ENCODE measurements at regions not wholly inside any gene's neighbourhood (a gene's known extent, or its start where the extent isn't known, plus 50 kb on each side); places are given as distances from the start of the nearest gene placed in this dataset.

GRCh38 chr3:29168081-29168480, 112.8 kb upstream of the RBMS3 start:
- ChIA-PET CTCF (interaction anchor here (0.9 kb wide), 1 partner anchor 22 kb away, joined by 3 read pairs; no protein-coding TSS in a partner anchor), POLR2A (no interaction called here)
- DNase-seq (ENCODE audit: low read depth) = no peak
- Histone ChIP-seq H3K4me3 (ENCODE audit: low read depth, low read length) (no peak overlapping the region), H3K36me3 (ENCODE audit: control insufficient read depth, insufficient read depth, low read length) (no peaks in the 10 kb centered on the region), H3K27me3 (ENCODE audit: control insufficient read depth, insufficient read depth, low read length) (no peaks in the 10 kb centered on the region)
- no peak for TF ChIP-seq CTCF (IDR thresholded peaks at IDR 0.05; ENCODE audit: insufficient read depth, low read depth, low read length)

GRCh38 chr3:29168696-29169095, 112.2 kb upstream of the RBMS3 start:
- no peaks in the 10 kb centered on the region for H3K27me3 ChIP-seq (ENCODE audit: control insufficient read depth, insufficient read depth, low read length)
- H3K4me3 ChIP-seq (ENCODE audit: low read depth, low read length) = no peak overlapping the region
- ChIA-PET POLR2A (no interaction called here), CTCF (interaction anchor here (0.9 kb wide), 1 partner anchor 23 kb away, joined by 3 read pairs; no protein-coding TSS in a partner anchor)
- TF ChIP-seq CTCF (IDR thresholded peaks at IDR 0.05; ENCODE audit: insufficient read depth, low read depth, low read length) = no peak
- DNase-seq (ENCODE audit: low read depth) = no peak
- no peaks in the 10 kb centered on the region for H3K36me3 ChIP-seq (ENCODE audit: control insufficient read depth, insufficient read depth, low read length)

- no peak for TF ChIP-seq CTCF (IDR thresholded peaks at IDR 0.05; ENCODE audit: insufficient read depth, low read depth, low read length)
- no peak for DNase-seq (ENCODE audit: low read depth)
- POLR2A ChIA-PET = no interaction called here
- no peak overlapping the region for H3K4me3 ChIP-seq (ENCODE audit: low read depth, low read length)
- H3K27me3 ChIP-seq (ENCODE audit: control insufficient read depth, insufficient read depth, low read length) = no peaks in the 10 kb centered on the region
- no peaks in the 10 kb centered on the region for H3K36me3 ChIP-seq (ENCODE audit: control insufficient read depth, insufficient read depth, low read length)
- CTCF ChIA-PET = interaction anchor here (0.7 kb wide), 1 partner anchor 223 kb away, joined by 3 read pairs; no protein-coding TSS in a partner anchor
These were observed 111.4 kb upstream of the RBMS3 start for GRCh38 chr3:29169451-29169850.

- Histone ChIP-seq H3K36me3 (ENCODE audit: control insufficient read depth, insufficient read depth, low read length) (no peaks in the 10 kb centered on the region), H3K27me3 (ENCODE audit: control insufficient read depth, insufficient read depth, low read length) (no peaks in the 10 kb centered on the region), H3K4me3 (ENCODE audit: low read depth, low read length) (no peak overlapping the region)
- CTCF ChIA-PET = interaction anchor here (0.9 to 1.5 kb wide), 2 partner anchors 27 to 188 kb away, joined by 3 to 4 read pairs; no protein-coding TSS in a partner anchor
- no peak for TF ChIP-seq CTCF (IDR thresholded peaks at IDR 0.05; ENCODE audit: insufficient read depth, low read depth, low read length)
- POLR2A ChIA-PET = interaction anchor here (0.6 kb wide), 1 partner anchor 928 kb away, joined by 5 read pairs; no protein-coding TSS in a partner anchor
- no peak for DNase-seq (ENCODE audit: low read depth)
These were observed 109.6 kb upstream of the RBMS3 start for GRCh38 chr3:29171043-29171990.

- DNase-seq (ENCODE audit: low read depth) = no peak
- CTCF ChIA-PET = interaction anchor here (0.6 kb wide), 1 partner anchor 443 kb away, joined by 3 read pairs; no protein-coding TSS in a partner anchor
- H3K27me3 ChIP-seq (ENCODE audit: control insufficient read depth, insufficient read depth, low read length) = no peaks in the 10 kb centered on the region
- no peak for TF ChIP-seq CTCF (IDR thresholded peaks at IDR 0.05; ENCODE audit: insufficient read depth, low read depth, low read length)
- no peaks in the 10 kb centered on the region for H3K36me3 ChIP-seq (ENCODE audit: control insufficient read depth, insufficient read depth, low read length)
- POLR2A ChIA-PET = no interaction called here
- no peak overlapping the region for H3K4me3 ChIP-seq (ENCODE audit: low read depth, low read length)
These were observed 104.4 kb upstream of the RBMS3 start for GRCh38 chr3:29176501-29176900.

Measured in BJ (cell line).